Spleen (tissue), 11 donors: ENCODE measurements at regions not wholly inside any gene's neighbourhood (a gene's known extent, or its start where the extent isn't known, plus 50 kb on each side); places are given as distances from the start of the nearest gene placed in this dataset.

ENCODE experiments used
- DNase-seq: peaks from one replicate; pipeline ENCODE4 v3.0.0-alpha.2; 2020
- H3K27ac ChIP-seq, 8 donors: fragments of 200-600 bp; sonication (generic) in 7 of 8; 1 replicate in 4 of 8; 2 replicates in 4 of 8; pipeline versions ENCODE4 v1.5.0 to v1.8.0; 2016 to 2021; ENCODE audit warnings: inconsistent platforms in 4 of 8, mild to moderate bottlenecking in 4 of 8, moderate library complexity in 1 of 8
- H3K27me3 ChIP-seq, 7 donors: fragments of 200-600 bp; sonication (generic) in 6 of 7; replicated peaks in 1 of 7; 1 replicate in 4 of 7; 2 replicates in 3 of 7; pipeline versions ENCODE4 v1.5.0 to v1.8.0; 2016 to 2021; ENCODE audit warnings: inconsistent platforms in 3 of 7, mild to moderate bottlenecking in 1 of 7
- H3K36me3 ChIP-seq, 6 donors: fragments of 200-600 bp; sonication (generic) in 5 of 6; 1 replicate in 4 of 6; 2 replicates in 2 of 6; pipeline versions ENCODE4 v1.5.0 to v1.8.0; 2016 to 2021; ENCODE audit warnings: inconsistent platforms in 2 of 6
- H3K4me1 ChIP-seq, 6 donors: fragments of 200-600 bp; sonication (generic) in 5 of 6; 1 replicate in 3 of 6; 2 replicates in 3 of 6; pipeline versions ENCODE4 v1.5.0 to v1.8.0; 2016 to 2021; ENCODE audit warnings: inconsistent platforms in 3 of 6
- H3K4me3 ChIP-seq, 8 donors: fragments of 200-600 bp; sonication (generic) in 7 of 8; 1 replicate in 4 of 8; 2 replicates in 4 of 8; pipeline versions ENCODE4 v1.5.0 to v1.8.0; 2016 to 2021; ENCODE audit warnings: inconsistent platforms in 4 of 8, mild to moderate bottlenecking in 4 of 8, moderate library complexity in 2 of 8
- H3K9me3 ChIP-seq, 8 donors: fragments of 200-600 bp; sonication (generic) in 7 of 8; 1 replicate in 4 of 8; 2 replicates in 4 of 8; pipeline versions ENCODE4 v1.5.0 to v1.8.0; 2016 to 2021; ENCODE audit warnings: inconsistent platforms in 4 of 8
- POLR2A ChIP-seq, 3 donors: fragments of 450-650 bp; IDR thresholded peaks; one replicate each; pipeline ENCODE4 v1.5.1; 2017; ENCODE audit warnings: antibody characterized with exemption in 3 of 3, mild to moderate bottlenecking in 1 of 3
- POLR2AphosphoS5 ChIP-seq, 3 donors: sonication (generic); formaldehyde crosslinking; IDR thresholded peaks; one replicate each; pipeline ENCODE4 v1.5.1; 2017; ENCODE audit warnings: antibody characterized with exemption in 3 of 3
- WGBS, 5 donors: extraction: QIAGEN DNeasy Blood & Tissue Kit in 3 of 5; methylation state at CpG; one replicate each; pipeline versions ENCODE4 v1.1.5 to v1.1.7; 2013 to 2018; 5-methylcytosine and 5-hydroxymethylcytosine counted together
- intact Hi-C: fragments of 100-400 bp; cut with DNase I; formaldehyde crosslinking; loops from one replicate; pipeline ENCODE4 v1.15.0; 2023; ENCODE audit warnings: low total_unique reads
- TF ChIP-seq, protein P1 (sequence below), 11 experiments: fragments of 200-600 bp in 7 of 11; fragments of 450-650 bp in 4 of 11; sonication (generic) in 4 of 11; IDR thresholded peaks in 8 of 11; conservative IDR thresholded peaks in 3 of 11; 1 replicate in 7 of 11; 2 replicates in 4 of 11; pipeline versions ENCODE4 v1.4.0 to v1.8.0; 2016 to 2021; ENCODE audit warnings: antibody characterized with exemption in 11 of 11, inconsistent platforms in 4 of 11, mild to moderate bottlenecking in 1 of 11
- donor health status: healthy with polysubstance abuse.
- donor health status: DM: no; HTN: no; CAD: no; lungs with moderate emphysema.
- donor health status: DM: no; HTN: no; CAD: no.
- donor health status: Bipolar disorder and iron deficiency.
- donor health status: healthy.
- donor health status: DM: no; HTN: no; CAD: no.
- donor health status: DM: yes; HTN: yes; CAD: no.

GRCh38 chr5:56366986-56367385 lies 133.9 kb upstream of the ANKRD55 start:
- 92 to 100% (median 97%) methylated on average over 1 of the region's 1 CpG for WGBS, 5 donors
- DNase-seq: no peak
- Histone ChIP-seq H3K4me1 (no peaks in the 10 kb centered on the region), H3K4me3 (no peak overlapping the region), H3K27ac (no peak overlapping the region), H3K9me3 (no peaks in the 10 kb centered on the region), H3K27me3 (no peaks in the 10 kb centered on the region), H3K36me3 (no peaks in the 10 kb centered on the region)
- no peak for TF ChIP-seq POLR2A (IDR thresholded peaks at IDR 0.05)
- intact Hi-C loops: no loop called here

- no peak overlapping the region for H3K27ac ChIP-seq
- no peaks in the 10 kb centered on the region for H3K36me3 ChIP-seq
- no peak for TF ChIP-seq POLR2AphosphoS5 (IDR thresholded peaks at IDR 0.05)
- no peak for TF ChIP-seq POLR2A (IDR thresholded peaks at IDR 0.05)
- TF ChIP-seq, protein P1, sequence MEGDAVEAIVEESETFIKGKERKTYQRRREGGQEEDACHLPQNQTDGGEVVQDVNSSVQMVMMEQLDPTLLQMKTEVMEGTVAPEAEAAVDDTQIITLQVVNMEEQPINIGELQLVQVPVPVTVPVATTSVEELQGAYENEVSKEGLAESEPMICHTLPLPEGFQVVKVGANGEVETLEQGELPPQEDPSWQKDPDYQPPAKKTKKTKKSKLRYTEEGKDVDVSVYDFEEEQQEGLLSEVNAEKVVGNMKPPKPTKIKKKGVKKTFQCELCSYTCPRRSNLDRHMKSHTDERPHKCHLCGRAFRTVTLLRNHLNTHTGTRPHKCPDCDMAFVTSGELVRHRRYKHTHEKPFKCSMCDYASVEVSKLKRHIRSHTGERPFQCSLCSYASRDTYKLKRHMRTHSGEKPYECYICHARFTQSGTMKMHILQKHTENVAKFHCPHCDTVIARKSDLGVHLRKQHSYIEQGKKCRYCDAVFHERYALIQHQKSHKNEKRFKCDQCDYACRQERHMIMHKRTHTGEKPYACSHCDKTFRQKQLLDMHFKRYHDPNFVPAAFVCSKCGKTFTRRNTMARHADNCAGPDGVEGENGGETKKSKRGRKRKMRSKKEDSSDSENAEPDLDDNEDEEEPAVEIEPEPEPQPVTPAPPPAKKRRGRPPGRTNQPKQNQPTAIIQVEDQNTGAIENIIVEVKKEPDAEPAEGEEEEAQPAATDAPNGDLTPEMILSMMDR (IDR thresholded peaks at IDR 0.05 in 8 of 11, conservative IDR thresholded peaks at IDR 0.05 in 3 of 11): no peak
- H3K9me3 ChIP-seq: no peaks in the 10 kb centered on the region
- no peak overlapping the region for H3K4me3 ChIP-seq
- intact Hi-C loops: no loop called here
- 83 to 96% (median 87%) methylated on average over 2 of the region's 2 CpGs for WGBS, 5 donors
- DNase-seq: no peak
- no peaks in the 10 kb centered on the region for H3K4me1 ChIP-seq
- H3K27me3 ChIP-seq: no peaks in the 10 kb centered on the region
Observed at GRCh38 chr5:56361398-56361797, 128.3 kb upstream of the ANKRD55 start.

DNA sequence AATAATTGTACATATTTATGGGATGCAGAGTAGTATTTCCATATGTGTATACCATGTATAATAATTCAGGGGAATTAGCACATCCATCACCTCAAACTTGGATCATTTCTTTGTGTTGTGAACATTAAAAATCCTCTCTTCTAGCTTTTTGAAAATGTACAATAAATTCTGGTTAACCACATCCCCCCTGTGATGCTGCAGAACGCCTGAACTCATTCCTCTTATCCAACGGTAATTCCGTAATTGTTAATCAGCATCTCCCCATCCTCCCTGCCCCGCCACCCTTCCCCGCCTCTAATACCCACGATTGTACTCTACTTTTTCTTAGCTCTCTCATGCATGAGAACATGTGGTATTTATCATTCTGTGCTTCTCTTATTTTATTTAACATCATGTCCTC lies 127.7 kb upstream of the ANKRD55 start:
- Histone ChIP-seq H3K36me3 (no peaks in the 10 kb centered on the region), H3K9me3 (no peaks in the 10 kb centered on the region), H3K4me1 (no peaks in the 10 kb centered on the region), H3K27me3 (no peaks in the 10 kb centered on the region), H3K4me3 (no peak overlapping the region), H3K27ac (no peak overlapping the region)
- no peak for DNase-seq
- 37 to 62% (median 57%) methylated on average over 6 of the region's 6 CpGs for whole genome bisulfite sequencing, 5 donors
- TF ChIP-seq POLR2AphosphoS5 (IDR thresholded peaks at IDR 0.05): no peak
- TF ChIP-seq POLR2A (IDR thresholded peaks at IDR 0.05): no peak
- TF ChIP-seq, protein P1 (IDR thresholded peaks at IDR 0.05 in 8 of 11, conservative IDR thresholded peaks at IDR 0.05 in 3 of 11): no peak
- intact Hi-C loops: no loop called here

DNA sequence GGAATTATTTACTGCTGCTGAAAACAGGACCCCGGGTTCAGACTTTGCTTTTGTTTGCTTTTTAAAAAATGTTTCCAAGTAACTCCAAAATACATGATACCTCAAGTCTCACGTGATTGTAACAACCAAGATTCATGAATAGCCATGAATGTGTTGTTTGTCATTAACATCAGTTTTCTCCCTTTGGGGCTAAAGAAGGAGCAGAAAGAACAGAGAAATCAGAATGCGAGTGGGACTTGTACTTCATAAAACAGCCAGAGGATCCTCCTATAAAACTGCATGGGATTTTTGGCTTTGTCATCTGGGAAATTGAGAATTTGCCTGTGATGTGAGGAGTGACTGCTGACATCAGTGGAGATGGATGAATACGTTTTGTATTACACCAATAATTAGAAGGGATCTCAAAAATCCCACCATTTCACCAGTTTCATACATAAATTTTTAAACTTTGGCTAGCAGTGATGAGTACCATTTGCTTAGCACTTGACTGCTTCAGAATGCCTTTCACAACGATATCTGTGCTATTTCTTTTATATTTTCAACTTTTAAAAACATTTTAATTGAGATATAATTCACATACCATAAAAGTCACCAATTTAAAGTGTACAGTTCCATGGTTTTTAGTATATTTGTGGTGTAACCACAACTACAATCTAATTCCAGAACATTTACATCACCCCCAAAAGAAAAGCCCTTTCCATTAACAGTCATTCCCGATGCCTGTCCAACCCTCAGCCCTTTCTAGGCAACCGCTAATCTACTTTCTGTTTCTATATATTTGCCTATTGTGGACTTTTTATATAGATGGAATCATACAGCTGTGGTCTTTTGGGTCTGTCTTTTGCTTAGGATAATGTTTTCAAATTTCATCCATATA lies 126.9 kb upstream of the ANKRD55 start:
- Histone ChIP-seq H3K4me1 (no peaks in the 10 kb centered on the region), H3K27me3 (no peaks in the 10 kb centered on the region), H3K36me3 (no peaks in the 10 kb centered on the region), H3K9me3 (no peaks in the 10 kb centered on the region), H3K4me3 (no peak overlapping the region), H3K27ac (no peak overlapping the region)
- intact Hi-C loops: no loop called here
- DNase-seq: no peak
- TF ChIP-seq, protein P1 (IDR thresholded peaks at IDR 0.05 in 8 of 11, conservative IDR thresholded peaks at IDR 0.05 in 3 of 11): no peak
- TF ChIP-seq POLR2AphosphoS5 (IDR thresholded peaks at IDR 0.05): no peak
- no peak for TF ChIP-seq POLR2A (IDR thresholded peaks at IDR 0.05)
- WGBS, 5 donors: 90 to 95% (median 94%) methylated on average over 7 of the region's 7 CpGs
